ENCODE measurements at regions not wholly inside any gene's neighbourhood (a gene's known extent, or its start where the extent isn't known, plus 50 kb on each side); places are given as distances from the start of the nearest gene placed in this dataset.

DNA sequence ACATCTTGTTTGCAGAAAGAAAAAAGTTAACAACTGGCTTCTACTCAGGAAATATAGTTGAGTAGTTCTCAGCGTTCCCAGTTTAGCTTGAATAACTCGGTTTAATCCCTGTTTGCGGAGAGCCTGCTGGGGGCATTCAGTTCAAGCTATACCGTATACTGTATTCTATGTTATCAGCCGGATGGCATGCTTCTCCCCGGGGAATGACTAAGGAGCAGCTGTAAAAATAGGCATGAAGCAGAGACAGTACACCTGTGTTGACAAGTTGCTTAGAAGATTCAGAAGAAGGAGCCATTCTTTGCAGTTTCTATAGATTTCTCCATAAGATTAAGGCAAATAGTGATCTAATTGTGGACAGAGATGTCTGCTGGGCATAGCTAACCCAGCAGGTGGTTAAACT, 267.8 kb upstream of the NCAM2 start:
- H3K79me2 ChIP-seq (ENCODE audit: insufficient read depth, low read depth, low read length), result no peaks in the 10 kb centered on the region
- no peak overlapping the region for H2AFZ ChIP-seq (ENCODE audit: low read length)
- H3K27ac ChIP-seq (ENCODE audit: low read depth, low read length, poor library complexity, severe bottlenecking), result no peak overlapping the region
- POLR2A ChIA-PET, result interaction anchor here (0.6 kb wide), 1 partner anchor 128 kb away, joined by 3 read pairs; no protein-coding TSS in a partner anchor
- H3K9me3 ChIP-seq (ENCODE audit: low read length), result peaks cover 30% of the 10 kb centered on the region; the same call in 1 of the 2 replicates
- no peaks in the 10 kb centered on the region for H3K4me1 ChIP-seq (ENCODE audit: insufficient read depth, low read length, poor library complexity, severe bottlenecking)
- DNase-seq (ENCODE audit: low spot score), result no peak
- BruUV-seq (replicated peaks), result no TSS peak
- H3K36me3 ChIP-seq (ENCODE audit: insufficient read depth, low read length), result no peaks in the 10 kb centered on the region
- TF ChIP-seq, protein P1, sequence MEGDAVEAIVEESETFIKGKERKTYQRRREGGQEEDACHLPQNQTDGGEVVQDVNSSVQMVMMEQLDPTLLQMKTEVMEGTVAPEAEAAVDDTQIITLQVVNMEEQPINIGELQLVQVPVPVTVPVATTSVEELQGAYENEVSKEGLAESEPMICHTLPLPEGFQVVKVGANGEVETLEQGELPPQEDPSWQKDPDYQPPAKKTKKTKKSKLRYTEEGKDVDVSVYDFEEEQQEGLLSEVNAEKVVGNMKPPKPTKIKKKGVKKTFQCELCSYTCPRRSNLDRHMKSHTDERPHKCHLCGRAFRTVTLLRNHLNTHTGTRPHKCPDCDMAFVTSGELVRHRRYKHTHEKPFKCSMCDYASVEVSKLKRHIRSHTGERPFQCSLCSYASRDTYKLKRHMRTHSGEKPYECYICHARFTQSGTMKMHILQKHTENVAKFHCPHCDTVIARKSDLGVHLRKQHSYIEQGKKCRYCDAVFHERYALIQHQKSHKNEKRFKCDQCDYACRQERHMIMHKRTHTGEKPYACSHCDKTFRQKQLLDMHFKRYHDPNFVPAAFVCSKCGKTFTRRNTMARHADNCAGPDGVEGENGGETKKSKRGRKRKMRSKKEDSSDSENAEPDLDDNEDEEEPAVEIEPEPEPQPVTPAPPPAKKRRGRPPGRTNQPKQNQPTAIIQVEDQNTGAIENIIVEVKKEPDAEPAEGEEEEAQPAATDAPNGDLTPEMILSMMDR (conservative IDR thresholded peaks at IDR 0.05; ENCODE audit: low read length), result no peak
- TF ChIP-seq EZH2phosphoT487 (IDR thresholded peaks at IDR 0.05; ENCODE audit: borderline replicate concordance, low read depth, low read length), result no peak
- CTCF ChIA-PET (ENCODE audit: unreplicated experiment), result no interaction called here
- H4K20me1 ChIP-seq (ENCODE audit: insufficient read depth, low read length), result no peaks in the 10 kb centered on the region
- no peak overlapping the region for H3K4me3 ChIP-seq (ENCODE audit: low read depth, low read length, poor library complexity, severe bottlenecking)
- intact Hi-C loops (cut with micrococcal nuclease; ENCODE audit: unreplicated experiment), result no loop called here
- H3K4me2 ChIP-seq (ENCODE audit: low read length), result no peak overlapping the region
- no peaks in the 10 kb centered on the region for H3K9me2 ChIP-seq (ENCODE audit: insufficient read depth, low read length)

DNA sequence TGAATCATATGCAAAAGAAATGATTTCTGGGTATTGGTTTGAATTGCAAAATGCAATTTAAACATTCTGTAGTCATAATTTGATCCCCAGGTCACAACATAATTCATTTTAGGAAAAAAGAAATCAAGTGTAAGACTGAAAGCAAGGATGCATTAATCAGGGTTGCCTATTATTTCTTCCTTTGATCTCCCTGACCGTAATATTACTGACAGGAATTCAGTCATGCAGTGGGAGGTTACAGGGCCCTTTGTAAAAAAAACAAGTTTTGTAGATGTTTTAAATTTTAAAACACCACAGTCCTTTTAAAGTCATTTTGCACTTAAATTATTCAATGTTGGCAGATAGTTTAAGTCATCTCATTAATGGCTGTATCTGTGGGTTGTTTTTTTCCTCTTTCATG, 263.0 kb upstream of the NCAM2 start:
- no TSS peak for BruUV-seq (replicated peaks)
- Histone ChIP-seq H3K27ac (ENCODE audit: low read depth, low read length, poor library complexity, severe bottlenecking) (no peak overlapping the region), H4K20me1 (ENCODE audit: insufficient read depth, low read length) (no peaks in the 10 kb centered on the region), H3K4me2 (ENCODE audit: low read length) (no peak overlapping the region), H3K36me3 (ENCODE audit: insufficient read depth, low read length) (no peaks in the 10 kb centered on the region), H3K9me3 (ENCODE audit: low read length) (peaks cover 17% of the 10 kb centered on the region; the same call in 1 of the 2 replicates), H2AFZ (ENCODE audit: low read length) (no peak overlapping the region), H3K9me2 (ENCODE audit: insufficient read depth, low read length) (no peaks in the 10 kb centered on the region), H3K4me3 (ENCODE audit: low read depth, low read length, poor library complexity, severe bottlenecking) (no peak overlapping the region), H3K4me1 (ENCODE audit: insufficient read depth, low read length, poor library complexity, severe bottlenecking) (no peaks in the 10 kb centered on the region), H3K79me2 (ENCODE audit: insufficient read depth, low read depth, low read length) (no peaks in the 10 kb centered on the region)
- DNase-seq (ENCODE audit: low spot score), result no peak
- POLR2A ChIA-PET, result no interaction called here
- intact Hi-C loops (cut with micrococcal nuclease; ENCODE audit: unreplicated experiment), result no loop called here
- TF ChIP-seq, protein P1 (conservative IDR thresholded peaks at IDR 0.05; ENCODE audit: low read length), result no peak
- no peak for TF ChIP-seq EZH2phosphoT487 (IDR thresholded peaks at IDR 0.05; ENCODE audit: borderline replicate concordance, low read depth, low read length)
- CTCF ChIA-PET (ENCODE audit: unreplicated experiment), result no interaction called here

DNA sequence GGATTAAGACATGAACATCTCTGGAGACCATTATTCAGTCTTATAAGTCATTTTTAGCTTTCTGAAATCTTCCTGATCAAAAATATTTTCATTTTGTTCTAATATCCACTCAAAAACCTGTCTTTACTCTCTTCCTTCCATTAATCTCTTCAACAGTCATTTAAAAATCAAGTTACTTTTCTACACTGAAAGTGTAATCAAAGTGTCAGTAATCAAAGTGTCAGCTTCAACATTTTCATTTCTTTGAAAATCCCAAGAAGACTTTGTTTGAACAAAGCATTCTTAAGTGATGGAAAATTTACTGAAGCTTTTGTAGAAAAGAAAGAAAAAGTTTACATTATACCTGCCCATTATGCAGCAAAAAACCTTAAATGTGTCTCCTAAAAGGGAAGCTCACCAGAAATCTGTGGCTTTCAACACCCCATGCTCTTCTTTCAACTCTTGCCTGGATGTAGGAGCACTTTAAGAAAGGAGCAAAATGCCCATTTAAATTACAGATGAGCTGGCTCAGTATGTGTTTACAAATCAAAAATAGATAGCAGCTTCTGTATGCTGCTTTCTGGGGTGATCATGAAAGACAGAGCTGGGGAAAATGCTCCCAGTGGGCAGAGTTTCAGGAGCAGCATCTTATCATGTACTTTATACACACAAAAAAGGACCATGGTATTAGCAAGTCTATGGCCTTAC, 260.8 kb upstream of the NCAM2 start:
- no peak for DNase-seq (ENCODE audit: low spot score)
- Histone ChIP-seq H4K20me1 (ENCODE audit: insufficient read depth, low read length) (no peaks in the 10 kb centered on the region), H3K4me1 (ENCODE audit: insufficient read depth, low read length, poor library complexity, severe bottlenecking) (no peaks in the 10 kb centered on the region), H3K79me2 (ENCODE audit: insufficient read depth, low read depth, low read length) (no peaks in the 10 kb centered on the region), H3K9me2 (ENCODE audit: insufficient read depth, low read length) (no peaks in the 10 kb centered on the region), H2AFZ (ENCODE audit: low read length) (no peak overlapping the region), H3K27ac (ENCODE audit: low read depth, low read length, poor library complexity, severe bottlenecking) (no peak overlapping the region), H3K36me3 (ENCODE audit: insufficient read depth, low read length) (no peaks in the 10 kb centered on the region), H3K9me3 (ENCODE audit: low read length) (peaks cover 24% of the 10 kb centered on the region; the same call in 1 of the 2 replicates), H3K4me3 (ENCODE audit: low read depth, low read length, poor library complexity, severe bottlenecking) (no peak overlapping the region), H3K4me2 (ENCODE audit: low read length) (no peak overlapping the region)
- intact Hi-C loops (cut with micrococcal nuclease; ENCODE audit: unreplicated experiment), result no loop called here
- POLR2A ChIA-PET, result interaction anchor here (1.0 kb wide), 1 partner anchor 14 kb away, joined by 3 read pairs; no protein-coding TSS in a partner anchor
- CTCF ChIA-PET (ENCODE audit: unreplicated experiment), result no interaction called here
- no peak for TF ChIP-seq EZH2phosphoT487 (IDR thresholded peaks at IDR 0.05; ENCODE audit: borderline replicate concordance, low read depth, low read length)
- TF ChIP-seq, protein P1 (conservative IDR thresholded peaks at IDR 0.05; ENCODE audit: low read length), result no peak
- BruUV-seq (replicated peaks), result no TSS peak

Data from OCI-LY7 (cell line).